HPDE6-E6E7 (cell line): ENCODE measurements at regions not wholly inside any gene's neighbourhood (a gene's known extent, or its start where the extent isn't known, plus 50 kb on each side); places are given as distances from the start of the nearest gene placed in this dataset.
"Not testable (repeated sequence)": the region's sequence is repeated elsewhere in the genome, so short reads cannot be mapped to it uniquely, and the experiment has no call there.

Source experiments
- DNase-seq: peaks from one replicate; pipeline ENCODE4 v3.0.0; 2011; ENCODE audit warnings: missing footprints; ENCODE audit errors: extremely low spot score

DNA sequence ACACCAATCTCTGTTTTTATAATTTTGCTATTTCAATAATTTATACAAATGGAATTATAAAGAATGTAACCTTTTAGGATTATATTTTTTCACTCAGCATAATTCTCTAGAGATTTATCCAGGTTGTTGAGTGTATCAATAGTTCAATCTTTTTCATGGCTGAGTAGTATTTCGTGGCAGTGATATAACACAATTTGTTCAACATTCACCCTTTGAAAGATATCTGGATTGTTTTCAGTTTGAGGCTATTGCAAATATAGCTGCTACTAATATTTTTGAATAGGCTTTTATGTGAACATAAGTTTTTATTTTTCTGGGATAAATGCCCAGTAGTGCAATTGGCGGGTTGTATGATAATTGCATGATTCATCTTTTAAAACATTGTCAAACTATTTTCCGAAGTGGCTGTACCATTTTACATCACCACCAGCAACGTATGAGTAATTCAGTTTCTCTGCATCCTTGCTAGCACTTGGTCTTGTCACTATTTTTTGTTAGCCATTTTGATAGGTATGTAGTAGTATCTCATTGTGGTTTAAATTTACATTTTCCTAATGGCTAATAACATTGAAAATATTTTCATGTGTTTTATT lies 55.6 kb upstream of the ABCD3 start:
- no peak for DNase-seq

DNA sequence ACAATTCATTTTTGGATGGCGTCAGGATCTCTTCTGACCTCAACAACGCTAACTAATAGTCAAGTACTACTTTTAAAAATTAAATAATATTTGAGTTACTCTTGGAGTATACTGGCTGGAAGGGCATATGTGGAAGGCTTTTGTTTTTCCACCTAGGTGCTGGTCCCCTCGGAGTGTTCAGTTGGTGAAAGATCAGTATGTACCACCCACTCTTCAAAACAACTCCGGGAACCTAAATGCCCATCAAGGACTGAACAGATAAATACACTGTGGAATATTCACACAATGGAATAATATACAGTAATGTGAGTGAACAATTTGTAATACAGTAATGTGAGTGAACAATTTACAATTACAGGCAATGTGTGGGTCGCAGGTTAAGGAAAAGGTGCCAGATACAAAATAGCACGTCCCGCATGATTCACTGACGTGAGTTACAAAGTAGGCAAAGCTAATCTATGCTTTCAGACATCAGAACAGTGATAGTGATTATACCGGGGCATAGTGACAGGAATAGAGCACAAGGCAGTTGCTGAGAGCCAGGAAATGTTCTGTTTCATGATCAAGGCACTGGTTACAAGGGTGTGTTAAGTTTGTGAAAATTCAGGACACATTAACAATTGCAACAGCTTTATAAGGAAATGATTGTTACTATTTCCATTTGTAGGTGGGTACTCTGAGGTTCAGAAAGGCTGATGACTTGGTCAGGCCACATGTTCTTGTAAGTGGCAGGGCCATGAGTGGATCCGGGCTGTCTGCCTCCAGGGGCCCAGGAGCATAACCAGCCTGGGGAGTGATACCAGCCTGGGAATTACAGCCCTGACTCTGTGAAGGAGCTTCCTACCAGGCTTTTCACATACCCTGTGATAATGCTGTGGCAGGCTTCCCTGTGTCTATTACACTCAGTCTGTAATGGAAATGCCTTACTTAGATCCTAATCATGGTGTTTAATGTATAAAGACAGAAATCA lies 59.3 kb upstream of the ABCD3 start:
- DNase-seq: no peak

DNA sequence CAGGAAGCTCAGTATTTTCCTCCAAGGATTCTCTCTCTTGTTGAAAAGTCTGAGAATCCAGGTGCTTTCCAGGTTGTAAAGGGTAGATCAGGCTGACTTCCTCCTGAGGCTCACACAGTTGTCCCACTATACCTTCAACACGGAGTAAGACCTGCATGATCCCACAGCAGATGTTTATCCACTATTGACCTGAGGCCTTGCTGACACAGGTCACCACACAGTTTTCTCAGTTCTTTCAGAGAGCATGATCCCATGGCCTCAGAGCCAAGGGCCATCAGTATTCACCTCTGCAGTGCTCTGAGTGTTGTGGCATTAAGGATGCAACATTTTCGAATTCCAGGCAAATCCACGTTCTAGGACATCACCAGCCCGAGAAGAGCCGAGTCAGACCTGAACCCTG lies 60.5 kb upstream of the ABCD3 start:
- DNase-seq: no peak

DNA sequence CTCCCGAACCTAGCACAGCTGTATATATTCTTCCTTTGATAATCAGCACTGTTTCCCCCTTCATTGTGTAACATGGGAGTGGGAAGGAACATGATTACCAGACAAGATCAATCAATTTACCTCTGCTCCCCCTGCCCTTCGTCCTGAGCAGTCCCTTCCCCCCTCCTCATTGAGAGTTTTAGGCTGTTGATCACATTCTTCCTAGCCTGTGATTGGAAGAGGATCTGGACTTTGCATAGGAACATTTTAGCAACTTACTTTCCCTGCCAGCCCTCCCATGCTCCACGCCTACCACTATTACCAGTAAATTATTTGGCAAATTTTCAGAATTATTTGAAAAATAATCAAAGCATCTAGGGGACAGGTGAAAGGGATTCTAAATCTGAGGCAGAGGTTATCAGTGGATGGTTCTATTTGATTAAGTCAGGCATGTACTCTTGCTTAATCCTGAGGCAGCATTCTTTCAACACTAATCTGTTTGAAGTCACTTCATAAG lies 62.7 kb upstream of the ABCD3 start:
- DNase-seq: no peak

DNA sequence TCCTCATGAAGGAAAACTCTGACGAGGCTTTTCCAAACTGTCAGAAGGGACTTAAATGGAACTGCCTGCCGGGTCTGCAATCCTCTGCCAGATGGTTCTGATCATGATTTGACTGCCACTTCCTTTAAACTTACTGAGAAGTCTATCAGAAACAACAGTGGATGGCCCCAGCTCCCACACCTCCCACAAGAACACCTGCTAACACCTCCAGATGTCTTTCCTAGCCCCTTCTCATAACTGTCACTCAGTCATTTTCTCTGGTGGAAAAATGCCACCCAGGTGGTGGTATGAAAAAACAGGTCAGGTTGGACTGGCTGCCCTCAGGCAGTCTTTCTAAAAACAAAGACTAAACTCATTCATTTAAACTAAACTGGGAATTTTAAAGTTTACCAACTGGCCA lies 66.7 kb upstream of the ABCD3 start:
- DNase-seq: no peak

DNA sequence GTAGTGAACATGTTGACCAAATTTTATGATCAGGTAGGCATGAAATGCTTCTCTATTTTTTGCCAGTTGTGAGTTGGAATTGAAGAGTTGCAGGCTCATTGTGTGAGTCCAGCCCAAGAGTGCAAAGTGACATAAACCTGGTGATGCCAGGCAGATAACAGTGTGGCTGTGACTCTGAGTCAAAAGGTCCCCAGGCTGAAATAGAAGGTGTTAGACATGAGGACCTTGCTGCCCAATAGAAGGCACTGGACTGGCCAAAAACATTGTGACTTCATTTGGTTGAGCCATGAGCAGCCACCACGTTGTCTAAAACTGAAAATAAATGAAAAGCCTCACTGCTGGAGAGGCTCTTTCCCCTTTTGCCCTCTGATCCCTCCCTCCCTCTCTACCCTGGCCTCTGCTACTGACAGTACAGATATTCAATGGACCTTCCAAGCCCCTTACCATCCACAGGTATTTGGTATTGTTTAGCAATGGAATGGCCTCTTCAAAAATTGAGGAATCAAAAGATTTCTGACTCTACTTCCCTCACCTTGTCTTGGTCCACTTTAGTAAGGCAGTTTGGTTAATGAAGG lies 67.8 kb upstream of the ABCD3 start:
- DNase-seq: no peak

DNA sequence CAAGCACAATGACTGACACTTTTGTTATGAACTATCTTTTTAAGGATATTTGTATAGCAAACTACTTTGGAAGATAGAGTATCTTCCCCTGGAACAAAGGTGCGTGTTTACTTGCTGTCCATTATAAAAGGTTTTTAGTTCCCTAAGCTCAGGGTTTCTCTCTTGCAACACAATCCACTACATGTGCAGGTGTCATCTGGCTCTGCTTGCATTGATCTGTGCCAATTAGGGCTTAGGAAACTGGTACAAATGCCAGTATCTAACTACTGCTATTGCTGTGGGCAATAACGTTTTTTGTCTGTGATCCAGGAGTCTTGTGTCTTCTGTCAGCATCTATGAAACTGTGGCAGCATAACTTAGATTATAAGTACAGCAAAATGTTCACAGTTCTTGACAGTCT lies 68.3 kb upstream of the ABCD3 start:
- no peak for DNase-seq

DNA sequence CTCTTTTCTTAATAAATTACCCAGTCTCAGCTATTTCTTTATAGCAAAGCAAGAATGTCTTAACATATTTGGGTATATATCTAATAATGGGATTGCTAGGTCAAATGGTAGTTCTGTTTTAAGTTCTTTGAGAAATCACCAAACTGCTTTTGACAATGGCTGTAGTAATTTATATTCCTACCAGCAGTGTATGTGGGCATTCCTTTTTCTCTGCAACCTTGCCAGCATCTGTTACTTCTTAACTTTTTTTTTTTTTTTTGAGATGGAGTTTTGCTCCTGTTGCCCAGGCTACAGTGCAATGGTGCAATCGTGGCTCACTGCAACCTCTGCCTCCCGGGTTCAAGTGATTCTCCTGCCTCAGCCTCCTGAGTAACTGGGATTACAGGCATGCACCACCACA lies 69.8 kb upstream of the ABCD3 start:
- not testable (repeated sequence) for DNase-seq

DNA sequence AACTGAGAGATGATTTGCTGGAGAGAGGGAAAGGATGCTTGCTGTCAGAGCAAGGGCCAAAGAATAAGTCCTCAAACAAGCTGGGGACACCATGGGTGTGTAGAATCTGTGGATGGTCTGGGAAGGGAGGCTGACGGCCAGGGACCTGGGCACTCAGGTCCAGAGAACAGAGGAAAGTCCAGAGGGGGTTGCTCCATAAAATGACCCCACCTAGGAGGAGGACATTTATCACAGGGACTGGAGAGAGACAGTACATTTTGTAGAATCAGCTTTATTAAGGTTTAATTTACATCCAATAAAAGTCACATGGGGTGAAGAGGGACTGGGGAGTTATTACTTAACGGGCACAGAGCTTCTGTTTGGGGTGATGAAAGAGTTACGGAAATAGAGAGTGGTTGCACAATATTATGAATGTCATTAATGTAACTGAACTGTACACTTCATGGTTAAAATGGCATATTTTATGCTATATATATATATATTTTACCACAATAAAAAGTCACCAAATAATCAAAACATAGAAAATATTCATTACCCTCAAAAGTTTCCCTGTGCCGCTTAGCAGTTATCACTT lies 73.0 kb upstream of the ABCD3 start:
- no peak for DNase-seq

DNA sequence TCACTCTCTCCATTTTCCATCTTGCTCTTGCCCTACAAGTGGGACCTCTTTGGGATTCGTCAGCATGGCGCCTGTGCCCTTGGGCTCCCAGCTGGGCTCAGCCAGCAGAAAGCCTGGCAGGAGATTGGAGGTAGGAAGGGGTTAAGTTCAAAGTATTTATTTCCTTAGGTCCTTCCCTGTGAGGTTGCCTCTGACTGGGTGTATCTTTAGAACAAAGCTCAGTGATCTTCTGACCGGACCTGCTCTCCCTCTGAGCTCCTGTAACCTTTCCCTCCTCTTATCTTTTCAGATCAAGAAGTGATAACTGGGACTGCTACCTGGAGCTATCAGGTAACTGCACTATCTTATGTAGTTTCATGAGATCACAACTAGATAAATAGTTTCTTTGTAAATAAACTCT lies 75.8 kb upstream of the ABCD3 start:
- no peak for DNase-seq

DNA sequence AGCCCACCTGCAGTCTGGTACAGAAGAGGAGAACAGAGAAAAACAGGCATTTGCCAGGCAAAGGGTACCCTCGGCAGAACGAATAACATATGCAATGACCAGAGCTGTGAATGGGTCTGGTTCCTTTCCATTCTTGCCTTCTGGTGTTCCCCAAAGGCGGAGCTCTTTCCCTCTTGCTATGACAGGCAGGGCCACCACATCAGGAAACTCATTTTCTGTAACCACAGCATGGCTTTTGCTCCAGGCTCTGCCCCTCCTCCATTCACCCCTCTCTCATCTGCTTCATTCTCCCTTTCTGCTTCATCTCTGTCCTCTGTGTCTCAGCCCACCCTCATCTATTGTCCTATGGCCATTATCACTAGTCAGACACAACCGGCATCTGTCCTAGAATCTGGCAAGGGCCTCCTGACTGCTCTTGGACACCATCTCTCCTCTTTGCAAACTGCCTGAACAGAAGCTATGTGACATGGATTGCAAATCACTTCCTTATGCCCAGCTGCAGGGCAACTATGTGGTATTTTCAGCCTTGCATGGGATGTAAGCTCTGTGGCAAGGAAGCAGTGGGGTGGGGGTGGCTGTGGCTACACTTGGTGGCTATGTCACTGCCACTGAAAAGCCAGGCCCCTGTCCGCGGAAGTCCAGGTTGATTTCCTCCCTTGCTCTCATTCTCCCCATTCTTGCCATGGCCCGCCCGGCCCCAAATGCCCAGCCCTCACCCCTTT lies 78.8 kb upstream of the ABCD3 start:
- no peak for DNase-seq

DNA sequence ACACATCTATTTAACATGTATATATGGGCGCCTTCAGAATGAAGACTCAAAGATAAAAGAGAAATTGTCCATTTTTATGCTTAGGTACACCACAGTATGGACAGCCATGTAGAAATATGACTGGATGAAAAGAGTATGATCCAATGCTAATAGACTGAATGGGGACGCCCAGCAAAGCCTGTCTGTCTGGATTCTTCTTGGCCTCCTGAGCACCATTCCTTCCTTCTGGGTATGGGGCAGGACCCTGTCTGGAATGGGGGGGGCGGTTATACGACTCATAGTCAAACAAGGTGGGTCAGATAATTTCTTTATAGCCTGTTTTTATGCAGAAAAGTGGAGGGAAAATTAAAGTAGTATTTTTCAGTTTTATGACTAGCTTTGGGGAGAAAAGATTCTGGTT lies 81.2 kb upstream of the ABCD3 start:
- no peak for DNase-seq

DNA sequence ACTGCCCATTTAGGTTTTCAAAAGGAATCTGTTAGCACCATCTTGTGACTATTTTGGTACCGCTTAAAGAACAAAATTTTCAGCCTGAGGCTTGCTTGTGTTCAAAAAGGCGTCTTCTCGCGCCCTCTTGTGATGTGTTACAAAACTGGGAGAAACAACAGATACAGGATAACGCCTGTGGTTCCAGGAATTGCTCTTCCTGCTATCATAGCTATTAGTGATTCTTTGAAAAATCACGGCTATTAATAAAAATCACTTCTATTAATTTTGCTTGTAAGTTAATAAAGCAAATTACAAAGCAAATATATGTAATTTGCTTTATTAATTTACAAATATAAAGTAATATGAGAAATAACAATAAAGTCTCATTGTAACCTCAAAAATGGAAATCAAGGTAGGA lies 82.2 kb upstream of the ABCD3 start:
- peak; percentile 36 for DNase-seq

DNA sequence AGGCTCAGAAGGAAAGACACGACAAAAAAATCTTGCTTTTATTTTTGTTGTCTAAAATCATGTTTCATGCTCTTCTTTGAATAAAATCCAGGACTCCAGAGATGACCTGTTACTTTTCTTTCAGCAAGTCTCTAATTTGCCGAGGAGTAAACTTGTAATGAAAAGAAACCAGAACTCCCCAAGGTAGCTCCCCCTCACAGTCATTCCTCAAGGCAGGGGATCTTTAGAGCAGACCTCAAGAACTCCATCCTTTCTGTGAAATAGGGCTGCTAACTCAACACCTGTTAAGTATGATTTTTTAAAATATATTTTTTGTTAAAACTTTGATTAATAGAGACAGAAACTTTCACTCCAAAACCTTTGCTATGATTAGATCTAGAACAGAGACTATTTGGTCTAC lies 82.7 kb upstream of the ABCD3 start:
- no peak for DNase-seq

DNA sequence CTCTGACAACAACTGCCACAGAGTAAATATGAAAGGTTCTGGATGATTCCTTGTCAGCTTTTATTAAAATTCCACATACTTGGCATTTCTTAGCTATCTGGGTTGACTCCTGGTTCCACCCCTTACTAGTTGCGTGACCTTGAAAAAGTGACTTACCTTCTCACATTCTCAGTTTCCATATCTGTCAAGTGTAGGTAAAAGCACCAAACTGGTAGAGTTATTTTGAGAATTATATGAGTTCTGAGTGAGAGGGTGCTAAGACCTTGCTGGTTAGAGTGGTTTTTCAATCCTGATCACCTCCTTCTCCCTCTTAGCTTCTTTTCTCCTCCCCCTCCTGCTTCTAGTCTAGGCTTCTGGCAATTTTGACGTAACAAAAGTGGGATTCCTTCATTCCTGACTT lies 83.4 kb upstream of the ABCD3 start:
- no peak for DNase-seq

DNA sequence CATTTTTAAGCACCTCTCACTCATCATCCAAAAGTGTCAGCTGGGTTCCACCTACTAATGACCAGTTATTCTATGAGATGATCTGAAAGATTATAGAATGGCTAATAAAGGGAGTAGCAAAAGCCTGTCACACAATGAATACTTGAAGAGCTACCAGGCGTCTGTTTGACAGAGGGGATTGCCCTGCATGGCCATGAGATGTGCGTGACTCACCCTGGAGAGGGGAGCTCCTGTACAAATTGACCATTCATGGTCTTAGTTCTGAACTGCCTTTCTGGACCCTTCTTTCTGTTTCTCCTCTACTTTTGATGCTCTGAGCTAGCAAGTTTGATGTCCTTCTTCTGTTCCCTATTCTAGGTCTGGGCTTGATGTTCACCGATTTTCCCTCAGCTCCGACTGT lies 85.2 kb upstream of the ABCD3 start:
- DNase-seq: no peak

DNA sequence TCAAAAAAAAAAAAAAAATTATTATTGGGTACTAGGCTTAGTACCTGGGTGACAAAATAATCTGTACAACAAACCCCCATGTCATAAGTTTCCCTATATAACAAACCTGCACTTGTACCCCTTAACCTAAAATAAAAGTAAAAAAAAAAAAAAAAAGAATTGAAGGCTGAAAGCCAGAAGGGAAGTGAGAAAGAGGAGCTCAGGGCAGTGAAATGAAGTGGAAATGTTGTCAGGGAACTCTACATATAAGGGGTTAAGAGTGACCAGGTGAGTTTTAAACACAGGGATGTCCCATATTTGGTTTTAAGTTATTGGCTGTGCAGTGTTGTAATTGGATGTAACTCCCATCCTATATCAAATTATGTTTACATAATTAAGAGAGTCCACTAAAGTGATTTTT lies 85.7 kb upstream of the ABCD3 start:
- no peak for DNase-seq

DNA sequence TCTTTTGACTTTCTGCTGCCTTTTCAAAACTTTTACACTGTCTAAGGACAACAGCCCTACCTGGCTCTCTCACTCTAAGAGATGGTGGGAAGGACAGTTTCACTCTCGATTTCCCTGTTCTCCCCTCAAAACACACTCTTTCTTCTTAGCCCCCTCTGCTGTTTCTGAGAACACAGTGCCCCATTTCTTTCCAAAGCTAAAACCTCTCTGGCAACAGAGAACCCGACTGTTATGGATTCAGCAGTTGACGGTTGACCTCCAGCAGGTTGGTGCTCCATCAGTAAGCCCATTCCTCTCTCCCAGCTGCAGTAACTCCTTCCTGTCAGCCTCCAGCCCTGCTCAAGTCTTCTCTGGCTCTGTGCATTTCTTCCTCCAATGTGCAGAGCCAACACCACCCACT lies 88.2 kb upstream of the ABCD3 start:
- peak; percentile 23 for DNase-seq

DNA sequence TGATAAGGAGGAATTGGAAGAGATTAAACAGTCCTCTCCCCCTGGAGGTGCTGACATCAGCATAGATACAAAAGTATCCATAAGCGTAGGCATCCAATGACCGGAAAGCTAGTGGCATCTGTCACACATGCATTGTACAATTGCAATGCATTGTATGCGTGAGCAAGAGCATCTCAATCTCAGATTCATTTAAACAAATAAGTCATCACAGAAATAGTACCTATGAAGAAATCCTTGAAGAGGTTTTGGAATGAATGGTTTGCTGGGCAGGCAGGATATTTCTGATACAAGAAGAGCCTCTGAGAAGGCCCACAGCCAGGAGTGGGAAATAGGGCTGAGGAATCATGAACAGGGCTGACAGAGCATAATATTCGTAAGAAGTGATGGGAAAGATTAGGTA lies 88.9 kb upstream of the ABCD3 start:
- DNase-seq: no peak

DNA sequence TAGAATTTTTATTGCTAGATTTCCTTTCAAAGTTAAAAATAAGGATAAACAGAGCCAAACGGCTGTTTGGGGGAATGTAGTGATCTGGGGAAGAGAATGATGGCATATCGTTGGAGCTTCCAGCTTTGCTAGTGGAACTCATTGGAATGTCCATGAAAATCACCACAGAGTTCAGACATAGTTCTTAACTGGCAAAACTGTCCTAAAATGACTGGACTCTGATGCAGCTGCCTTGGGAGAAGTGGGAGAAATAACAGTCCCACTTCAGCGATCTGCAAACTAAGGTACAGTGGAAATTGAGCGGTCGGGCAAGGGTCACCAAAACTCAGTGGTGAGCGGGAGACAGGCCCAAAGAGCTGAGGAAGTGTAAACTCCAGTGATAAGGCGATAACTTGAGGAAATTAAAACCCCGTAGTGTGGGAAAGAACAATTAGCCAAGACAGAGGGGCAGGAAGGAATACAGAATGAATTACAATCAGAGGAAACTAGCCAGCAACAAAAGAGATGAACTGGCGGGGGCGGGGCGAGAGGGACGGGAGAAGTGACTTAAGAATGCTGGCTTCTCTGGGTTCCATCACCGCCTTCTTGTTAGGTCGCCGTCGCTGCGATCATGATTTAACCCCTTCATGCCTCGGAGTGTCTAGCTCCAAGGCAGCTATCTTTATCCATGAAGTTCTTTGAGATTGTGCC lies 89.8 kb upstream of the ARHGAP29 start:
- no peak for DNase-seq

DNA sequence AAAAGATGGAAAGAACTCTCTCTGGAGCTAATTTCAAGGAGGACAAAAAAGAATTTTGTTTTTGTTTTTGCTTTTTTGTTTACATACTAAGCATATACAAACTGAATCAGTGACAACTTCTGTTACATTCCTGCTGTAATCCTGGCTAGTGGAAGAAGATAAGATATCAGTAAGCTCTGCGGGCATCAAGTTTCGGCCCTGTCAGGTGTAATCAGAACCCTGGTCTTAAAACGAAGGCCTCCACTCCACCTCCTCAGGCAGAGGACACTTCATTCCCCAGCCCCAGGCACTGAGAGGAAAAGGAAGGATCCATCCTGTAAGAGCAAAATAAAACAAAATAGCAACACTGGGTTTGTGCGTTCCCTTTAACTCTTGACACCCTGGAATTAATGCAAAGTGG lies 88.9 kb upstream of the ARHGAP29 start:
- DNase-seq: no peak
